ENCODE measurements at regions not wholly inside any gene's neighbourhood (a gene's known extent, or its start where the extent isn't known, plus 50 kb on each side); places are given as distances from the start of the nearest gene placed in this dataset.

GRCh38 chr2:181828122-181828705 lies 63.3 kb upstream of the ITPRID2 start:
- no peaks in the 10 kb centered on the region for H3K36me3 Mint-ChIP-seq
- no peaks in the 10 kb centered on the region for H3K4me1 Mint-ChIP-seq
- H3K9me3 Mint-ChIP-seq, result no peaks in the 10 kb centered on the region
- no peak overlapping the region for H3K27ac Mint-ChIP-seq
- DNase-seq, result no peak
- H3K27me3 Mint-ChIP-seq, result no peaks in the 10 kb centered on the region
- H3K4me3 Mint-ChIP-seq, result no peak overlapping the region

- H3K27ac Mint-ChIP-seq, result no peak overlapping the region
- H3K4me3 Mint-ChIP-seq, result no peak overlapping the region
- H3K9me3 Mint-ChIP-seq, result no peaks in the 10 kb centered on the region
- no peak for DNase-seq
- no peaks in the 10 kb centered on the region for H3K27me3 Mint-ChIP-seq
- H3K36me3 Mint-ChIP-seq, result no peaks in the 10 kb centered on the region
- H3K4me1 Mint-ChIP-seq, result no peaks in the 10 kb centered on the region
Measured at GRCh38 chr2:181829230-181829629, 62.3 kb upstream of the ITPRID2 start.

DNA sequence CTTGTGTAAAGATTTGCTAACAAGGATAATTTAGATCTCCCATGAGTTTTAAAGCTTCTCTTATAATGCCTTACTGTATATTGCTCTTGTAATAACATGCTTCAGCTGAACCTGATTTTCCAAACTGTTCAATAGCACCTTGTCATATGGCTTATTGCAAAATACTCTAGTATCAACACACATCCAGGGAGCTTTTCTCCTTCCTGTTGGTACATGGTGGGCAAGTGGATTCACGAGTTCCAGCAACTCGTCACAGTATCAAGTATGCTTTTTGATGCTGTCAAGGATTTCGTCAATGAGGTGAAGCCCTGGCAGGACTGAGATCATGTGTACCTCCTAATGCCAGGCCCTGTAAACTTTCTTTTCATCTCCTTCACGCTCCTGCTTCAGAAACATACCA lies 59.5 kb upstream of the ITPRID2 start:
- H3K27me3 Mint-ChIP-seq, result no peaks in the 10 kb centered on the region
- DNase-seq, result no peak
- no peak overlapping the region for H3K4me3 Mint-ChIP-seq
- no peaks in the 10 kb centered on the region for H3K4me1 Mint-ChIP-seq
- no peaks in the 10 kb centered on the region for H3K36me3 Mint-ChIP-seq
- no peak overlapping the region for H3K27ac Mint-ChIP-seq
- no peaks in the 10 kb centered on the region for H3K9me3 Mint-ChIP-seq

DNA sequence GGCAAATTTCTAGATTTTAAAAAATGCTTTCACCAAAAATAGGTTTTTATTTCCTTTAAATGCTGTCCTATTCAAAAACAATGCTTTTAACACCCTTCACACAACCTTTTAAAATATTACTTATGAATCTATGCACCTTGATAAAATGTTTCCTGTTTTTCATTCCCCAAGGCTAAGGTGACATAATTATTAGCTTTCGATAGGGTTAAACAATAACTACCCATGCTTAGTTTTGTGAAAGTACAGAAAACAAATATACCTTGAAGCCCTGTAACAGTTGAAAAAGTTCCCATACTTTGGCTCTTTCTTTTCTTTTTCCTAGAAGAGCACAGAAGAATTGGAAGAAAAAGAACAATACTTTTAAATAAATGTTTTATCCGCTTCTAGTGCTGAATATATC lies 54.9 kb upstream of the ITPRID2 start:
- no peak overlapping the region for H3K27ac Mint-ChIP-seq
- H3K27me3 Mint-ChIP-seq, result peaks cover 4% of the 10 kb centered on the region
- no peaks in the 10 kb centered on the region for H3K9me3 Mint-ChIP-seq

DNA sequence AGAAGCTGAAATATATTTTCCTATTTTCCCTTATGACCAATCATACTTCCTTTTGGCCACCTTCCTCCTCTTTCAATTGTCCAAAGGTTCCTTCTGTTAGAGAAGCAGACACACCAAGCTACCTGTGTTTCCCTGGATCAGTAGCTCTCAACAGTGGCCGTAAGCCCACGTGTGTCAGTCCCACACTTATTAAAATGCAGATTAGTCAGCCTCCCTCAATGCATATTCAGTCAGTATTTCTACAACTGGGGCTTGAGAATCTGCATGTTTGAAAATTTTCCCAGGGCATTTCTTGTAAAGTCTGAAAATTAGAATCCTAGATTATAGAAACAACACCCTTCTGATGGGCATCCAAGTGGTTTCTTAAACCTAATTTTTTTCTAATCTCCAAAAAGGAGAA lies 54.0 kb upstream of the ITPRID2 start:
- no peaks in the 10 kb centered on the region for H3K36me3 Mint-ChIP-seq
- H3K27me3 Mint-ChIP-seq, result peaks cover 4% of the 10 kb centered on the region
- H3K4me3 Mint-ChIP-seq, result no peak overlapping the region
- DNase-seq, result no peak
- H3K9me3 Mint-ChIP-seq, result no peaks in the 10 kb centered on the region
- H3K4me1 Mint-ChIP-seq, result no peaks in the 10 kb centered on the region
- H3K27ac Mint-ChIP-seq, result no peak overlapping the region

More for the DNA sequence above, 54.9 kb upstream of the ITPRID2 start:
- DNase-seq, result no peak
- Mint-ChIP-seq H3K4me3 (no peak overlapping the region), H3K36me3 (no peaks in the 10 kb centered on the region), H3K4me1 (no peaks in the 10 kb centered on the region)

DNA sequence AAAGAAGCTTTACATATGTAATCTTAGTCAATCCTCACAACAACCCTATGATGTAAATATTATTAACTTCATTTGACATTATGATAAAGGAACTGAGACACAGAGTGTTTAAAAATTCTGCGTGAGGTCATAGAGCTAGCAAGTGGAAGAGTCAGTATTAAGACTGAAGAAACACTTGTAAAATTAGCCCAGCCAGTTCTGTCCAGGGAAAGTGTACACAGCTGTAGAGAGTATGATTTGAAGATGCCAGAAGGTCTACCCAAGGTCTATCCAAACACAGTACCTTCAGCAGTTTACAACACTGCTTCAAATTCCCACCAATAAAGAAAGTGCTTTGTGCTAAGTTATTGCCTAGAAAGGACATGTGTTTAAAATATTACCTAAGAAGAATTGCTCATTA lies 51.7 kb upstream of the ITPRID2 start:
- H3K36me3 Mint-ChIP-seq, result no peaks in the 10 kb centered on the region
- no peak overlapping the region for H3K27ac Mint-ChIP-seq
- H3K9me3 Mint-ChIP-seq, result no peaks in the 10 kb centered on the region
- H3K4me1 Mint-ChIP-seq, result no peaks in the 10 kb centered on the region
- H3K27me3 Mint-ChIP-seq, result peaks cover 14% of the 10 kb centered on the region
- no peak overlapping the region for H3K4me3 Mint-ChIP-seq
- no peak for DNase-seq

GRCh38 chr2:181841079-181841478 lies 50.5 kb upstream of the ITPRID2 start:
- no peaks in the 10 kb centered on the region for H3K36me3 Mint-ChIP-seq
- H3K27me3 Mint-ChIP-seq, result peaks cover 16% of the 10 kb centered on the region
- no peak overlapping the region for H3K27ac Mint-ChIP-seq
- no peaks in the 10 kb centered on the region for H3K9me3 Mint-ChIP-seq
- DNase-seq, result no peak
- no peak overlapping the region for H3K4me3 Mint-ChIP-seq
- no peaks in the 10 kb centered on the region for H3K4me1 Mint-ChIP-seq

Data from activated naive CD8-positive, alpha-beta T cell treated with anti-CD3 and anti-CD28 coated beads for 36 hours (primary cell).